ENCODE measurements at regions not wholly inside any gene's neighbourhood (a gene's known extent, or its start where the extent isn't known, plus 50 kb on each side); places are given as distances from the start of the nearest gene placed in this dataset.

- Histone ChIP-seq H3K36me3 (ENCODE audit: control insufficient read depth in 2 of 2, extremely low read depth in 1 of 2, insufficient read depth in 2 of 2, low read length in 2 of 2) (no peaks in the 10 kb centered on the region), H3K9ac (ENCODE audit: control insufficient read depth, extremely low read depth, insufficient read depth, low read length) (no peak overlapping the region), H3K27ac (ENCODE audit: control insufficient read depth, insufficient read depth, low read length) (no peak overlapping the region), H3K4me3 (ENCODE audit: control insufficient read depth in 2 of 3, extremely low read depth in 1 of 3, insufficient read depth in 2 of 3, low read depth in 1 of 3, low read length in 3 of 3) (no peak overlapping the region), H3K4me1 (ENCODE audit: control insufficient read depth, extremely low read depth, insufficient read depth, low read length) (no peaks in the 10 kb centered on the region), H3K79me2 (ENCODE audit: control insufficient read depth, insufficient read depth, low read length) (no peaks in the 10 kb centered on the region), H3K4me2 (ENCODE audit: control insufficient read depth, extremely low read depth, insufficient read depth, low read depth, low read length) (no peak overlapping the region), H3K9me1 (ENCODE audit: control insufficient read depth, extremely low read depth, insufficient read depth, low read length) (no peaks in the 10 kb centered on the region), H4K20me1 (ENCODE audit: control insufficient read depth, extremely low read depth, insufficient read depth, low read length) (no peaks in the 10 kb centered on the region), H2AFZ (ENCODE audit: control insufficient read depth, low read length) (no peak overlapping the region), H3K9me3 (ENCODE audit: control insufficient read depth, low read depth, low read length) (no peaks in the 10 kb centered on the region), H3K27me3 (ENCODE audit: control insufficient read depth, extremely low read depth, insufficient read depth, low read length) (no peaks in the 10 kb centered on the region)
- dilution Hi-C loops (cut with MboI; ENCODE audit: extremely low pct_ligation_motif_present, low sequenced_read_pairs): no loop called here
- FAIRE-seq (no peak), DNase-seq (ENCODE audit: low read depth, low spot score) (no peak)
- TF ChIP-seq EZH2 (IDR thresholded peaks at IDR 0.05; ENCODE audit: low read length) (no peak), CTCF (optimal IDR thresholded peaks at IDR 0.05 in 1 of 3, IDR thresholded peaks at IDR 0.05 in 1 of 3, conservative IDR thresholded peaks at IDR 0.05 in 1 of 3; ENCODE audit: extremely low read depth in 1 of 3, insufficient read depth in 2 of 3, low read length in 3 of 3) (no peak)
These were observed 60.6 kb upstream of the TMEM215 start for GRCh38 chr9:32722704-32723103.

- Histone ChIP-seq H4K20me1 (ENCODE audit: control insufficient read depth, extremely low read depth, insufficient read depth, low read length) (no peaks in the 10 kb centered on the region), H2AFZ (ENCODE audit: control insufficient read depth, low read length) (no peak overlapping the region)
These were observed 59.5 kb upstream of the TMEM215 start for GRCh38 chr9:32723789-32724325.

More at GRCh38 chr9:32723789-32724325, 59.5 kb upstream of the TMEM215 start:
- Histone ChIP-seq H3K27me3 (ENCODE audit: control insufficient read depth, extremely low read depth, insufficient read depth, low read length) (no peaks in the 10 kb centered on the region), H3K9ac (ENCODE audit: control insufficient read depth, extremely low read depth, insufficient read depth, low read length) (no peak overlapping the region), H3K9me3 (ENCODE audit: control insufficient read depth, low read depth, low read length) (no peaks in the 10 kb centered on the region), H3K27ac (ENCODE audit: control insufficient read depth, insufficient read depth, low read length) (no peak overlapping the region), H3K4me3 (ENCODE audit: control insufficient read depth in 2 of 3, extremely low read depth in 1 of 3, insufficient read depth in 2 of 3, low read depth in 1 of 3, low read length in 3 of 3) (no peak overlapping the region), H3K36me3 (ENCODE audit: control insufficient read depth in 2 of 2, extremely low read depth in 1 of 2, insufficient read depth in 2 of 2, low read length in 2 of 2) (no peaks in the 10 kb centered on the region), H3K4me2 (ENCODE audit: control insufficient read depth, extremely low read depth, insufficient read depth, low read depth, low read length) (no peak overlapping the region), H3K9me1 (ENCODE audit: control insufficient read depth, extremely low read depth, insufficient read depth, low read length) (no peaks in the 10 kb centered on the region), H3K4me1 (ENCODE audit: control insufficient read depth, extremely low read depth, insufficient read depth, low read length) (no peaks in the 10 kb centered on the region), H3K79me2 (ENCODE audit: control insufficient read depth, insufficient read depth, low read length) (no peaks in the 10 kb centered on the region)
- dilution Hi-C loops (cut with MboI; ENCODE audit: extremely low pct_ligation_motif_present, low sequenced_read_pairs): no loop called here
- TF ChIP-seq EZH2 (IDR thresholded peaks at IDR 0.05; ENCODE audit: low read length): no peak
- no peak for TF ChIP-seq CTCF (optimal IDR thresholded peaks at IDR 0.05 in 1 of 3, IDR thresholded peaks at IDR 0.05 in 1 of 3, conservative IDR thresholded peaks at IDR 0.05 in 1 of 3; ENCODE audit: extremely low read depth in 1 of 3, insufficient read depth in 2 of 3, low read length in 3 of 3)
- DNase-seq (ENCODE audit: low read depth, low spot score) (no peak), FAIRE-seq (no peak)
